Mesendoderm (in vitro differentiated cells): ENCODE measurements at regions not wholly inside any gene's neighbourhood (a gene's known extent, or its start where the extent isn't known, plus 50 kb on each side); places are given as distances from the start of the nearest gene placed in this dataset.
A peak's percentile ranks its signal among the peaks of the same experiment; 100 is the strongest.
"Not testable (repeated sequence)": the region's sequence is repeated elsewhere in the genome, so short reads cannot be mapped to it uniquely, and the experiment has no call there.

Experiments used
- DNase-seq: peaks from one replicate; pipeline ENCODE4 v3.0.0; 2013
- H2AK5ac ChIP-seq: 2 replicates; pipeline ENCODE4 v1.6.1; 2013; ENCODE audit warnings: low read length, inconsistent platforms
- H2BK120ac ChIP-seq: 2 replicates; pipeline ENCODE4 v1.6.1; 2013; ENCODE audit warnings: low read depth, mild to moderate bottlenecking, low read length, moderate library complexity, mixed read lengths
- H2BK15ac ChIP-seq: replicated peaks from 2 replicates; pipeline ENCODE4 v1.6.1; 2013; ENCODE audit warnings: low read depth, mild to moderate bottlenecking, moderate library complexity
- H2BK5ac ChIP-seq: 2 replicates; pipeline ENCODE4 v1.6.1; 2013; ENCODE audit warnings: low read length, inconsistent platforms
- H3K18ac ChIP-seq: 2 replicates; pipeline ENCODE4 v1.6.1; 2013; ENCODE audit warnings: mild to moderate bottlenecking, low read length, mixed read lengths
- H3K23ac ChIP-seq: one replicate; pipeline ENCODE4 v1.6.1; 2013; ENCODE audit warnings: low read length
- H3K27ac ChIP-seq: 2 replicates; pipeline ENCODE4 v1.5.1; 2013; ENCODE audit warnings: low read depth, mild to moderate bottlenecking, inconsistent platforms, low read length, moderate library complexity
- H3K27me3 ChIP-seq: 2 replicates; pipeline ENCODE4 v1.6.1; 2013; ENCODE audit warnings: low read length, control low read depth, mild to moderate bottlenecking, inconsistent platforms; ENCODE audit not compliant: insufficient read depth, poor library complexity
- H3K36me3 ChIP-seq: 2 replicates; pipeline ENCODE4 v1.6.1; 2013; ENCODE audit warnings: low read length, inconsistent platforms; ENCODE audit not compliant: control insufficient read depth, insufficient read depth
- H3K4ac ChIP-seq: one replicate; pipeline ENCODE4 v1.6.1; 2013; ENCODE audit warnings: low read depth, mild to moderate bottlenecking, low read length, moderate library complexity
- H3K4me1 ChIP-seq: 2 replicates; pipeline ENCODE4 v1.6.1; 2013; ENCODE audit warnings: low read depth, low read length, inconsistent platforms; ENCODE audit not compliant: control insufficient read depth
- H3K4me2 ChIP-seq: 2 replicates; pipeline ENCODE4 v1.6.1; 2013; ENCODE audit warnings: low read length
- H3K4me3 ChIP-seq: 2 replicates; pipeline ENCODE4 v1.5.1; 2013; ENCODE audit warnings: mild to moderate bottlenecking, low read length
- H3K56ac ChIP-seq: one replicate; pipeline ENCODE4 v1.6.1; 2013; ENCODE audit warnings: low read length
- H3K79me1 ChIP-seq: 2 replicates; pipeline ENCODE4 v1.6.1; 2013; ENCODE audit warnings: low read length, inconsistent platforms
- H3K79me2 ChIP-seq: 2 replicates; pipeline ENCODE4 v1.6.1; 2013; ENCODE audit warnings: mild to moderate bottlenecking, low read length; ENCODE audit not compliant: control insufficient read depth, insufficient read depth
- H3K9ac ChIP-seq: 2 replicates; pipeline ENCODE4 v1.6.1; 2013; ENCODE audit warnings: low read length, inconsistent platforms
- H4K5ac ChIP-seq: one replicate; pipeline ENCODE4 v1.6.1; 2013; ENCODE audit warnings: low read length
- H4K8ac ChIP-seq: one replicate; pipeline ENCODE4 v1.6.1; 2013; ENCODE audit warnings: low read depth, mild to moderate bottlenecking, control low read depth, low read length, moderate library complexity
- WGBS: extraction: QIAGEN DNeasy Blood & Tissue Kit; methylation state at CpG from one replicate; pipeline ENCODE4 v1.1.7; 2013; ENCODE audit warnings: low lambda C conversion rate, missing lambda C conversion rate; ENCODE audit not compliant: insufficient coverage; ENCODE audit errors: extremely low coverage; 5-methylcytosine and 5-hydroxymethylcytosine counted together

GRCh38 chr4:124450851-124451250, 261.7 kb downstream of the ANKRD50 start:
- H4K5ac ChIP-seq, result no peak overlapping the region
- no peak overlapping the region for H2BK5ac ChIP-seq
- no peak overlapping the region for H3K9ac ChIP-seq
- no peak overlapping the region for H3K18ac ChIP-seq
- no peak overlapping the region for H3K4me3 ChIP-seq
- no peaks in the 10 kb centered on the region for H3K79me2 ChIP-seq
- no peak overlapping the region for H3K56ac ChIP-seq
- H2BK120ac ChIP-seq, result no peak overlapping the region
- no peak overlapping the region for H3K27ac ChIP-seq
- no peak for DNase-seq
- H3K79me1 ChIP-seq, result no peaks in the 10 kb centered on the region
- H3K27me3 ChIP-seq, result no peaks in the 10 kb centered on the region
- no peak overlapping the region for H2AK5ac ChIP-seq
- WGBS, result no CpG with 5 or more reads among the region's 2 CpGs
- no peaks in the 10 kb centered on the region for H3K36me3 ChIP-seq
- H4K8ac ChIP-seq, result no peak overlapping the region
- H3K4me1 ChIP-seq, result no peaks in the 10 kb centered on the region
- H3K23ac ChIP-seq, result no peak overlapping the region
- H2BK15ac ChIP-seq, result no peak overlapping the region
- no peak overlapping the region for H3K4ac ChIP-seq
- H3K4me2 ChIP-seq, result no peak overlapping the region

GRCh38 chr4:124454772-124455270, 257.7 kb downstream of the ANKRD50 start:
- Histone ChIP-seq H3K56ac (no peak overlapping the region), H4K8ac (no peak overlapping the region), H3K4ac (no peak overlapping the region), H4K5ac (no peak overlapping the region), H3K36me3 (no peaks in the 10 kb centered on the region), H3K18ac (no peak overlapping the region), H2AK5ac (no peak overlapping the region), H3K79me2 (no peaks in the 10 kb centered on the region), H3K27ac (no peak overlapping the region), H3K4me3 (no peak overlapping the region), H2BK15ac (no peak overlapping the region), H3K4me1 (no peaks in the 10 kb centered on the region), H3K27me3 (no peaks in the 10 kb centered on the region), H2BK120ac (no peak overlapping the region), H3K9ac (no peak overlapping the region), H3K23ac (no peak overlapping the region), H3K4me2 (no peak overlapping the region), H2BK5ac (no peak overlapping the region), H3K79me1 (no peaks in the 10 kb centered on the region)
- no CpG with 5 or more reads among the region's 2 CpGs for WGBS
- DNase-seq, result no peak

GRCh38 chr4:124455671-124456070, 256.9 kb downstream of the ANKRD50 start:
- no peak overlapping the region for H2BK5ac ChIP-seq
- WGBS, result no CpG with 5 or more reads among the region's 3 CpGs
- no peak for DNase-seq
- H2BK120ac ChIP-seq, result no peak overlapping the region
- H3K18ac ChIP-seq, result no peak overlapping the region
- H3K56ac ChIP-seq, result no peak overlapping the region
- H3K23ac ChIP-seq, result no peak overlapping the region
- no peaks in the 10 kb centered on the region for H3K4me1 ChIP-seq
- no peak overlapping the region for H3K4me3 ChIP-seq
- no peak overlapping the region for H4K8ac ChIP-seq
- H3K4me2 ChIP-seq, result no peak overlapping the region
- H3K27me3 ChIP-seq, result no peaks in the 10 kb centered on the region
- no peak overlapping the region for H2BK15ac ChIP-seq
- H3K4ac ChIP-seq, result no peak overlapping the region
- H3K79me2 ChIP-seq, result no peaks in the 10 kb centered on the region
- H4K5ac ChIP-seq, result no peak overlapping the region
- no peak overlapping the region for H2AK5ac ChIP-seq
- H3K36me3 ChIP-seq, result no peaks in the 10 kb centered on the region
- H3K79me1 ChIP-seq, result no peaks in the 10 kb centered on the region
- H3K9ac ChIP-seq, result no peak overlapping the region
- H3K27ac ChIP-seq, result no peak overlapping the region

GRCh38 chr4:124459196-124459940, 253.2 kb downstream of the ANKRD50 start:
- Histone ChIP-seq H3K27ac (no peak overlapping the region), H2AK5ac (no peak overlapping the region), H3K36me3 (no peaks in the 10 kb centered on the region), H2BK15ac (no peak overlapping the region), H3K23ac (no peak overlapping the region), H2BK5ac (no peak overlapping the region), H3K18ac (no peak overlapping the region), H4K5ac (no peak overlapping the region), H3K9ac (no peak overlapping the region), H4K8ac (no peak overlapping the region), H3K27me3 (no peaks in the 10 kb centered on the region), H3K4ac (no peak overlapping the region), H3K4me1 (no peaks in the 10 kb centered on the region), H3K4me3 (no peak overlapping the region), H3K79me1 (no peaks in the 10 kb centered on the region), H2BK120ac (no peak overlapping the region), H3K4me2 (no peak overlapping the region), H3K56ac (no peak overlapping the region), H3K79me2 (no peaks in the 10 kb centered on the region)
- no CpG with 5 or more reads among the region's 3 CpGs for WGBS
- DNase-seq, result peak; percentile 33

GRCh38 chr4:124459941-124460310, 252.6 kb downstream of the ANKRD50 start:
- Histone ChIP-seq H3K9ac (no peak overlapping the region), H3K4me3 (no peak overlapping the region), H3K27ac (no peak overlapping the region), H3K56ac (peak overlapping the region; percentile 34), H2BK5ac (peak overlapping the region; percentile 20), H3K18ac (peak overlapping the region; percentile 68), H2BK120ac (no peak overlapping the region), H3K79me1 (no peaks in the 10 kb centered on the region), H4K5ac (no peak overlapping the region), H4K8ac (no peak overlapping the region), H2BK15ac (no peak overlapping the region), H3K36me3 (no peaks in the 10 kb centered on the region), H3K4ac (no peak overlapping the region), H3K4me1 (no peaks in the 10 kb centered on the region), H3K23ac (no peak overlapping the region), H3K4me2 (no peak overlapping the region), H3K27me3 (no peaks in the 10 kb centered on the region), H2AK5ac (no peak overlapping the region), H3K79me2 (no peaks in the 10 kb centered on the region)
- no CpG with 5 or more reads among the region's 5 CpGs for WGBS
- DNase-seq, result peak; percentile 69

- H3K56ac ChIP-seq, H2BK5ac ChIP-seq, H3K4me3 ChIP-seq, H3K9ac ChIP-seq, H4K5ac ChIP-seq, H3K27ac ChIP-seq, H3K4ac ChIP-seq, H2BK15ac ChIP-seq, H3K36me3 ChIP-seq, H3K4me2 ChIP-seq, H3K4me1 ChIP-seq, H2AK5ac ChIP-seq, H3K79me2 ChIP-seq, H3K79me1 ChIP-seq, H2BK120ac ChIP-seq, H3K23ac ChIP-seq, H4K8ac ChIP-seq, H3K18ac ChIP-seq, H3K27me3 ChIP-seq: not testable (repeated sequence)
- WGBS, result no CpG with 5 or more reads among the region's 7 CpGs
- DNase-seq, result peak; percentile 31
Observed at GRCh38 chr4:124461592-124461991, 250.9 kb downstream of the ANKRD50 start.
